CD8-positive, alpha-beta memory T cell (primary cell): ENCODE measurements at regions not wholly inside any gene's neighbourhood (a gene's known extent, or its start where the extent isn't known, plus 50 kb on each side); places are given as distances from the start of the nearest gene placed in this dataset.

Source experiments
- CTCF ChIA-PET: fragments of 350-600 bp; sonication (Branson Sonifier 250); formaldehyde crosslinking; loops from one replicate; lab custom pipeline; 2021; ENCODE audit warnings: antibody characterized with exemption; lab: Charles Lee
- POLR2A ChIA-PET: fragments of 350-600 bp; sonication (Branson Sonifier 250); formaldehyde crosslinking; loops from one replicate; lab custom pipeline; 2021; ENCODE audit warnings: antibody characterized with exemption; lab: Charles Lee
- DNase-seq, 5 donors: peaks; one replicate each; pipeline versions ENCODE4 v3.0.0 to v3.0.0-alpha.2; 2020 to 2022; ENCODE audit warnings: mixed read lengths in 1 of 5
- H3K27ac ChIP-seq: one replicate; pipeline ENCODE4 v1.7.0; 2013; ENCODE audit warnings: low read depth, mild to moderate bottlenecking, low read length, moderate library complexity
- H3K27me3 ChIP-seq: 2 replicates; pipeline ENCODE4 v1.7.0; 2013; ENCODE audit warnings: low read length, mild to moderate bottlenecking; ENCODE audit not compliant: insufficient read depth, poor library complexity, severe bottlenecking
- H3K36me3 ChIP-seq: 2 replicates; pipeline ENCODE4 v1.7.0; 2013; ENCODE audit warnings: mild to moderate bottlenecking, low read length, moderate library complexity; ENCODE audit not compliant: insufficient read depth
- H3K4me1 ChIP-seq: 2 replicates; pipeline ENCODE4 v1.7.0; 2013; ENCODE audit warnings: mild to moderate bottlenecking, low read length, moderate library complexity; ENCODE audit not compliant: insufficient read depth
- H3K4me3 ChIP-seq: 2 replicates; pipeline ENCODE4 v1.7.0; 2013; ENCODE audit warnings: mild to moderate bottlenecking, low read length
- H3K9me3 ChIP-seq: 2 replicates; pipeline ENCODE4 v1.7.0; 2013; ENCODE audit warnings: mild to moderate bottlenecking, low read length
- H3K27ac Mint-ChIP-seq, 8 donors: one replicate each; pipeline ENCODE4 v1.8.0; 2020 to 2021; ENCODE audit warnings: mixed read lengths in 8 of 8, mild to moderate bottlenecking in 6 of 8, inconsistent platforms in 3 of 8, moderate library complexity in 3 of 8
- H3K27me3 Mint-ChIP-seq, 2 donors: one replicate each; pipeline ENCODE4 v1.8.0; 2020 to 2021; ENCODE audit warnings: mixed read lengths in 2 of 2, mild to moderate bottlenecking in 1 of 2, moderate library complexity in 1 of 2
- H3K36me3 Mint-ChIP-seq, 3 donors: one replicate each; pipeline ENCODE4 v1.8.0; 2020 to 2021; ENCODE audit warnings: mixed read lengths in 3 of 3, inconsistent platforms in 1 of 3, mild to moderate bottlenecking in 1 of 3
- H3K4me1 Mint-ChIP-seq, 3 donors: one replicate each; pipeline ENCODE4 v1.8.0; 2020 to 2021; ENCODE audit warnings: mixed read lengths in 3 of 3, inconsistent platforms in 1 of 3, mild to moderate bottlenecking in 1 of 3
- H3K4me3 Mint-ChIP-seq, 7 donors: one replicate each; pipeline ENCODE4 v1.8.0; 2020 to 2021; ENCODE audit warnings: mixed read lengths in 7 of 7, mild to moderate bottlenecking in 6 of 7, moderate library complexity in 4 of 7, inconsistent platforms in 2 of 7
- H3K9me3 Mint-ChIP-seq, 5 donors: one replicate each; pipeline ENCODE4 v1.8.0; 2020 to 2022; ENCODE audit warnings: mixed read lengths in 5 of 5, mild to moderate bottlenecking in 3 of 5, moderate library complexity in 2 of 5, inconsistent platforms in 1 of 5

DNA sequence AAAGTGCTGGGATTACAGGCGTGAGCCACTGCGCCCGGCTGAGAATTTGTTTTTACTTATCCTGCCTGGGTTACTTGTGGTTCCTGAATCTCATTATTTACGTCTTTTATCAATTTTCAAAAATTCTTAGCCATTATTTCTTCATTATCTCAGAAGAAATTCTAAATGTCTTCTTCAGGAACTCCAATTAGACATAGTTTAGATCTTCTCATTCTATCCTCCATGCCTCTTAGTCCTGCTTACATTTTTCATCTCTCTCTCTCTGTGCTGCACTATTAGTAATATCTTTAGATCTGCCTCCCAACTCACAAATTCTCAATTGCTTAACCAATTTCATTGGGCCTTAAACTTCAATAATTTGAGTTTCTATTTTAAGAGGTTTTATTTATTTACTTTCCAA, 124.4 kb upstream of the MRPS22 start:
- ChIA-PET CTCF (no interaction called here), POLR2A (no interaction called here)
- Histone ChIP-seq H3K4me3 (no peak overlapping the region), H3K27ac (no peak overlapping the region), H3K36me3 (no peaks in the 10 kb centered on the region), H3K27me3 (no peaks in the 10 kb centered on the region), H3K4me1 (no peaks in the 10 kb centered on the region), H3K9me3 (no peaks in the 10 kb centered on the region)
- Mint-ChIP-seq H3K36me3 (no peaks in the 10 kb centered on the region), H3K27me3 (peaks cover 16% of the 10 kb centered on the region in 2 donors), H3K27ac (no peak overlapping the region), H3K4me1 (no peaks in the 10 kb centered on the region), H3K4me3 (no peak overlapping the region), H3K9me3 (no peaks in the 10 kb centered on the region)
- DNase-seq: no peak

DNA sequence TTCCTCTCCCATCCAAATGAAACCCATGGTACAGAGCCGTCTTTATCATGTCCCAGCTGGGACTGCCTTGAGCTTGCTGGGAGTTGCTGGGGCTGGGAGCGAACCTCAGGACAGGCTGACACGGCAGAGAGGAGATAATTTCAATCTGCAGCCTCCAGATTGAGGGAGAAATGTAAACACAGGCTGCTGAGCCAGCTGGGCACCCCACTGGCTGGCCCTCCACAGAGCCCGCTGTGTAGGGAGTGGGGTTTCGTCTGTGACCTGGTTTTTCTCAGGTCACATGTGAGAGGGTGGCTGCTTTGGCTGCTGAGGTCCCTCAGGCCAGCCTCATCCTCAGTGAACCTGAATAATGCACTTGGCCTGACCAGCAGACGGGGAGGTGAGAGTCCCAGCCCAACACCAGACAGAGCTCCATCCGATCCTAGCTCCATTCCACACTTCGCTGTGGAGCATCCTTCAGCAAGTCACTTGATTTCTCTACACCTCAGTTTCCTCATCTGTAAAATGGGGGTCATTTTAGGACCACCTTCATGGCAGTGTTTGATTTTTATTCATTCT, 121.6 kb upstream of the MRPS22 start:
- no peak overlapping the region for H3K4me3 ChIP-seq
- peaks cover 14 to 20% of the 10 kb centered on the region in 2 donors for H3K27me3 Mint-ChIP-seq
- H3K27ac ChIP-seq: no peak overlapping the region
- no peaks in the 10 kb centered on the region for H3K9me3 ChIP-seq
- H3K9me3 Mint-ChIP-seq: no peaks in the 10 kb centered on the region
- no peak overlapping the region for H3K27ac Mint-ChIP-seq
- no peak overlapping the region for H3K4me3 Mint-ChIP-seq
- ChIA-PET CTCF (no interaction called here), POLR2A (no interaction called here)
- no peaks in the 10 kb centered on the region for H3K4me1 Mint-ChIP-seq
- H3K36me3 ChIP-seq: no peaks in the 10 kb centered on the region
- H3K4me1 ChIP-seq: no peaks in the 10 kb centered on the region
- no peaks in the 10 kb centered on the region for H3K27me3 ChIP-seq
- no peak for DNase-seq
- H3K36me3 Mint-ChIP-seq: no peaks in the 10 kb centered on the region

DNA sequence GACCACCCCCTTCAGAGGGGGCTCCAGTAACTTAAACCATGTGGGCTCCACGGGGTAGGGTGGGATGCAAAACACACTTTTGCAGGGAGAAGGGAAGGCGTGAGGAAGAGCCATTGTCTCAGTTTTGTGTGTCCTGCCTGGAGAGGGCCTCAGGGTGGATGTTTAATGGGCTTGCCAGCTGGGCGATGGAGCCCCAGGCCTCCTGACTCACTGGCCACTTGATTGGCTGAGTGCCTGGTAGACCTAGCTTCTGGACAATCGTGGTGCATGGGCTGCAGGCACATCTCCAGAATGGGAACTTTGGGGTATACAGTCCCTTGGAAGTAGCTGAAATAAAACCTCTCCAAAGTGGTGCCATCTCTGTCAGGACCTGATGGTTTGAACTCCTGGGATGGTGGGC, 118.3 kb upstream of the MRPS22 start:
- no peak overlapping the region for H3K27ac ChIP-seq
- H3K27me3 Mint-ChIP-seq: peaks cover 14 to 22% of the 10 kb centered on the region in 2 donors
- no peak overlapping the region for H3K4me3 Mint-ChIP-seq
- no peaks in the 10 kb centered on the region for H3K4me1 ChIP-seq
- H3K9me3 Mint-ChIP-seq: no peaks in the 10 kb centered on the region
- H3K36me3 ChIP-seq: no peaks in the 10 kb centered on the region
- no peaks in the 10 kb centered on the region for H3K36me3 Mint-ChIP-seq
- H3K27ac Mint-ChIP-seq: no peak overlapping the region
- ChIA-PET CTCF (no interaction called here), POLR2A (no interaction called here)
- no peaks in the 10 kb centered on the region for H3K9me3 ChIP-seq
- no peak for DNase-seq
- H3K4me3 ChIP-seq: no peak overlapping the region
- no peaks in the 10 kb centered on the region for H3K27me3 ChIP-seq
- H3K4me1 Mint-ChIP-seq: no peaks in the 10 kb centered on the region

DNA sequence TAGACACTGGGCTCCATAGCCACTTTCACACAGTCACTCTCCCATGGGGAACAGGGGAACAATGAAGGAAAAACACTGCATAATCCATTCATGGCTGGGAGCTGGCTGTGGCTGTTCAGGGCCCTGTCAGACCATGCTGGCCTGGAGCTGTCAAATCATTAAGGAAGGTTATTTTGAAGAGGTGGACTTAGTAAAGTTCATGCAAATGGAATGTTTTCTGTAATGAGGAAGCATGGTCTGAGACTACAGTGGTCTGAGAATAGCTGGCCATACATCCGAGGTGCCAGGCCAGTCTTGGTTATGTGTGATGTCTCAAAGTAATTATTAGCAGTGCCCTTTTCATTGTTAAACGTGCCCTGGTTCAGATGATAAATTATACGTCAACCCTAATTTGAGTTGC, 117.1 kb upstream of the MRPS22 start:
- ChIA-PET POLR2A (no interaction called here), CTCF (no interaction called here)
- no peaks in the 10 kb centered on the region for H3K4me1 ChIP-seq
- H3K27ac Mint-ChIP-seq: no peak overlapping the region
- H3K27me3 ChIP-seq: no peaks in the 10 kb centered on the region
- no peaks in the 10 kb centered on the region for H3K36me3 Mint-ChIP-seq
- no peaks in the 10 kb centered on the region for H3K9me3 Mint-ChIP-seq
- H3K4me1 Mint-ChIP-seq: no peaks in the 10 kb centered on the region
- no peak for DNase-seq
- H3K4me3 Mint-ChIP-seq: no peak overlapping the region
- H3K9me3 ChIP-seq: no peaks in the 10 kb centered on the region
- no peak overlapping the region for H3K27ac ChIP-seq
- no peaks in the 10 kb centered on the region for H3K36me3 ChIP-seq
- no peak overlapping the region for H3K4me3 ChIP-seq
- peaks cover 7 to 17% of the 10 kb centered on the region in 2 donors for H3K27me3 Mint-ChIP-seq

DNA sequence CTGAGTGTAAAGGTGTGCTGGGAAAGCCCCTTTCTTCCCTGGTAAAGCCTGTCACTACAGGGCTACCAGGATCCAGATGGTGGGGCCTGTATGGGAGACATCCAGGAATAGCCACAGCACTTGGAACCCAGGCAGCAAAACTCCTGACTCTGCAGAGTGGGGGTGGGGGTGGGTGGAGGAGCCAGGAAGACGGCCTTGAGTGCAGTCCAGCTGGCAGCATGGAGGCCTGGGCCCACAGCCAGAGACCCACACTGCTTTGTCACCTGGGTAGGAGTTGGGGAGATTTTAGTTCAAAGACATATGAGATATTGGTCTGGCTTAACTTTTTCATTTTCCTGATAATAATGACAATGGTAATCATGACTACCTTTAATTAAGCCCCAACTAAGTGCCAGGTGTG, 116.7 kb upstream of the MRPS22 start:
- Mint-ChIP-seq H3K27me3 (peaks cover 7 to 15% of the 10 kb centered on the region in 2 donors), H3K27ac (no peak overlapping the region), H3K4me3 (no peak overlapping the region), H3K9me3 (no peaks in the 10 kb centered on the region), H3K4me1 (no peaks in the 10 kb centered on the region), H3K36me3 (no peaks in the 10 kb centered on the region)
- H3K27ac ChIP-seq: no peak overlapping the region
- POLR2A ChIA-PET: no interaction called here
- H3K4me1 ChIP-seq: no peaks in the 10 kb centered on the region
- CTCF ChIA-PET: no interaction called here
- no peak overlapping the region for H3K4me3 ChIP-seq
- no peaks in the 10 kb centered on the region for H3K36me3 ChIP-seq
- no peaks in the 10 kb centered on the region for H3K9me3 ChIP-seq
- no peaks in the 10 kb centered on the region for H3K27me3 ChIP-seq
- no peak for DNase-seq

DNA sequence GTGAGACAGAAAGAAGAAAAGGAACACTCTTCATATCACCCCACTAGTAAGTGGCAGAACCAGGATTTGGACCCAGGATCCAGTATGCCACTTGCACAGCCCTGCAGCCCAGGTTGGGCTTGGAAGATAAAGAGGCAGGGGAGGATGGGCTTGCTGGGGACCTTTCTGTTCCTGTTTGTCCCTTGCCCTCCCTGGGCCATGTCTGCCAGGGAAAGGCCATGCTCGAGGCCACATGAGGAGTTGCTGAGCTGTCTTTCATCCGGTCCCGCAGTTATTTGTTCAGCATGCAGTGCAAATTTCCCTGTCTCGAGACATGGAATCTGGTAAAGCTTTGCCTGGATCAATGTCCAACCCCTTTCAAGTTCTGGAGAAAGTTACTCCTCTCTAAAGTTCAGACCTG, 116.0 kb upstream of the MRPS22 start:
- no peaks in the 10 kb centered on the region for H3K4me1 Mint-ChIP-seq
- no peak overlapping the region for H3K4me3 Mint-ChIP-seq
- Histone ChIP-seq H3K27me3 (no peaks in the 10 kb centered on the region), H3K4me1 (no peaks in the 10 kb centered on the region), H3K27ac (no peak overlapping the region), H3K9me3 (no peaks in the 10 kb centered on the region), H3K4me3 (no peak overlapping the region), H3K36me3 (no peaks in the 10 kb centered on the region)
- no peak for DNase-seq
- peaks cover 1 to 9% of the 10 kb centered on the region in 2 donors for H3K27me3 Mint-ChIP-seq
- no peaks in the 10 kb centered on the region for H3K9me3 Mint-ChIP-seq
- CTCF ChIA-PET: no interaction called here
- POLR2A ChIA-PET: no interaction called here
- no peak overlapping the region for H3K27ac Mint-ChIP-seq
- no peaks in the 10 kb centered on the region for H3K36me3 Mint-ChIP-seq

DNA sequence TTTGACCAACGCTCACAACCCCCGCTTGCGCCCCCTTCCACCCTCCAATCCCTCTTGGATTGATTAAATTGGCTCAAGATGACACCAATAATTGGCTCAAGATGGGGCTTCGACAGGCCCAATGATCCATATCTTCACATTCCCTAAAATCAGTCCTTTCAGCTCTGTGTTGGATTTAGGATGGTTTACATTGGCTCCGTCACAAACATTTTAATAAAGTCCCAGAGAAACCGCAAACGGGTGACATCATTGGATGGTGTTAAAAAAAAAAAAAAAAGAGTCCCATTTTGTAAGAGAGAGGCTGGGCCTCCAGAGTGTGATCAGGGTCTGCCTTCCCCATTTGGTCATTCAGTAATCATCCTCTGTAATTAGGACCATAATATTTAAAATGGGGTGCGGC, 113.4 kb upstream of the MRPS22 start:
- Mint-ChIP-seq H3K36me3 (no peaks in the 10 kb centered on the region), H3K4me3 (no peak overlapping the region)

DNA sequence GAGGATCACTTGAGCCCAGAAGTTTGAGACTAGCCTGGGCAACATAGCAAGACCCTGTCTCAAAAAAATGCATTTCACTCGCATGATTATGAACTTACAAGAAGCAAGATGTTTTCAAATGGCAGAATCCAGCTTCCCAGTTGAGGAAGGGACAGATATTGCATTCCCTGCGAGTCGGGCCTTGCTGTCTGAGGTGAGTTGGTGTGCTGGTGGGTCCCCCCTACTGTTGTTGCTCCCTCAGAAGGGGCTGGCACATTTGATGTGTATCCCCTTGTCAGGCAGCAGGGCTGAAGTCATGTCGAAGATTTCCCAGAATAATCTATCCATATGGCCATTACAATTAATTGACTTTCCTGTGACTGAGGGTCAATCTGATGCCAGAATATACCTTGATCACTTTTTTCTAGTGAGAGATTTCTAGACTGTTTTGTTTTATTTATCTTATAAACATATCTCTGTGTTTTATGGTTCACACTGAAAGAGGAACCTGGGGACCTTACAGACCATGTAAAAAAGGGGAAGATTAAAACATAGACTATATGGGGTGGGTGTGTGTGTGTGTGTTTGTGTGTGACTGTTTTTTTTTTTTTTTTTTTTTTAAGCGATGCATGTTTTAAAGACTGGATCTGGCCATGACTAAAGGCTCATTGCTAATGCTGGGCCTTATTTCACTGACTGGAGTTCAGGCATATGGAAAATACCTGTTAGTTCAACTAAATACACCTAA, 112.1 kb upstream of the MRPS22 start:
- Mint-ChIP-seq H3K36me3 (no peaks in the 10 kb centered on the region), H3K4me1 (no peaks in the 10 kb centered on the region), H3K9me3 (no peaks in the 10 kb centered on the region), H3K27ac (peak overlapping the region in 1 of 8 donors; percentile 48), H3K27me3 (peaks cover 0 to 1% of the 10 kb centered on the region in 2 donors), H3K4me3 (no peak overlapping the region)
- no peaks in the 10 kb centered on the region for H3K27me3 ChIP-seq
- no peaks in the 10 kb centered on the region for H3K9me3 ChIP-seq
- no peaks in the 10 kb centered on the region for H3K36me3 ChIP-seq
- no peaks in the 10 kb centered on the region for H3K4me1 ChIP-seq
- H3K27ac ChIP-seq: no peak overlapping the region
- ChIA-PET CTCF (no interaction called here), POLR2A (no interaction called here)
- H3K4me3 ChIP-seq: no peak overlapping the region
- DNase-seq: no peak

More for the DNA sequence above, 113.4 kb upstream of the MRPS22 start:
- H3K4me1 ChIP-seq: no peaks in the 10 kb centered on the region
- H3K27ac ChIP-seq: no peak overlapping the region
- DNase-seq: no peak
- no peak overlapping the region for H3K4me3 ChIP-seq
- no peaks in the 10 kb centered on the region for H3K9me3 ChIP-seq
- Mint-ChIP-seq H3K4me1 (no peaks in the 10 kb centered on the region), H3K27me3 (peaks cover 0 to 4% of the 10 kb centered on the region in 2 donors), H3K9me3 (no peaks in the 10 kb centered on the region), H3K27ac (no peak overlapping the region)
- ChIA-PET POLR2A (no interaction called here), CTCF (no interaction called here)
- no peaks in the 10 kb centered on the region for H3K36me3 ChIP-seq
- H3K27me3 ChIP-seq: no peaks in the 10 kb centered on the region
